ENCODE measurements at regions not wholly inside any gene's neighbourhood (a gene's known extent, or its start where the extent isn't known, plus 50 kb on each side); places are given as distances from the start of the nearest gene placed in this dataset.

DNA sequence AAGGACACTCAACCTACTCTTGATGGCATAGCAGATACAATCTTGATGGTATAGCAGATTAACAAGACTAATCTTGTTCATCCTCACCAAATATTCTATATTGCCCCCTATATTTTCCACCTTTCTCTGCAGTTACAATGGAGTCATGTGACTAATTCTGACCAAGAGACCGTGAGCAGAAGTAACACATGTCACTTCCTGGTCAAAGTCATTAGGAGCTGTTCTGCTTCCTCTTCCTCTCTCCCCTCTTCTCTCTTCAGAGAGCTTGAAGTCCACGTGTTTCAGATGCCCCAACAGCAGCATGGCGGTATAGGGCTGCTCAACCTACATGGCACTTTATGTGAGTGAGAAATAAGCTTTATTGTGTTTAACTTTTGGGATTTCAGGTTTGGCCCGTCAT, 55.3 kb upstream of the ERCC4 start:
- DNase-seq (ENCODE audit: low spot score) = no peak

DNA sequence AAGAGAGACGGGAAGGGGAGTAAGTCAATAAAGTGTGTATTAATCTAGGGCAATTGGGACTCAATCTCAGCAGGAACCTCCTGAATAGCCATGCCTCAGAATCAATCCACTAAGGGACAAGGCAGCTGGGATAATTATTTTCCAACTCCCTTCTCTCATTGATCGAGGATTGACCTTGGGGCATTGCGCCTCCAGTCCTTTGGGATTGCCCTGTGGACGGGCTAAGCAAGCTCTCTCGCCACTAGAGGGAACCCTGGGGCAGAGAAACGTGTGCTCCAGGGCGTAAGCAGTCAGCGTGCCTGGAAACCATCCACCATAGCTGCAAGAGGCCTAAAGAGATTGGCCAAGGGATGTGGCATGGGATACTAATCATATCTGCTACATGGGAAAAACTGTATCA, 53.9 kb upstream of the ERCC4 start:
- DNase-seq (ENCODE audit: low spot score) = peak; percentile 73

Data from ureter (tissue), 1 donor.